Gastroesophageal sphincter (tissue), 3 donors: ENCODE measurements at regions not wholly inside any gene's neighbourhood (a gene's known extent, or its start where the extent isn't known, plus 50 kb on each side); places are given as distances from the start of the nearest gene placed in this dataset.

ENCODE experiments used
- CTCF ChIP-seq, 4 experiments: fragments of 200-600 bp in 2 of 4; fragments of 450-650 bp in 2 of 4; sonication (generic) in 1 of 4; IDR thresholded peaks; one replicate each; pipeline ENCODE4 v1.5.1; 2017 to 2019; ENCODE audit warnings: antibody characterized with exemption in 4 of 4, mild to moderate bottlenecking in 2 of 4, moderate library complexity in 2 of 4
- POLR2A ChIP-seq, 2 donors: fragments of 450-650 bp; IDR thresholded peaks; one replicate each; pipeline ENCODE4 v1.6.1; 2017; ENCODE audit warnings: antibody characterized with exemption in 2 of 2, mild to moderate bottlenecking in 2 of 2, moderate library complexity in 1 of 2

- TF ChIP-seq CTCF (IDR thresholded peaks at IDR 0.05) (no peak), POLR2A (IDR thresholded peaks at IDR 0.05) (no peak)
These were observed 160.5 kb upstream of the PRSS58 start for GRCh38 chr7:142418326-142418725.
